Naive thymus-derived CD8-positive, alpha-beta T cell (primary cell): ENCODE measurements at regions not wholly inside any gene's neighbourhood (a gene's known extent, or its start where the extent isn't known, plus 50 kb on each side); places are given as distances from the start of the nearest gene placed in this dataset.

Source experiments
- ATAC-seq, 2 donors: fragments of 150-1000 bp; cut with Tn5 transposase in 1 of 2; sonication (Bioruptor Pico), chemical (Tn5 transposase) in 1 of 2; 1 replicate in 1 of 2; 2 replicates in 1 of 2; pipeline ENCODE4 v1.10.0; 2021; ENCODE audit warnings: mild to moderate bottlenecking in 2 of 2, moderate library complexity in 2 of 2
- POLR2A ChIA-PET: fragments of 350-600 bp; sonication (Branson Sonifier 250); formaldehyde crosslinking; loops from one replicate; lab custom pipeline; 2021; ENCODE audit warnings: antibody characterized with exemption; lab: Charles Lee
- DNase-seq, 10 donors: peaks; one replicate each; pipeline versions ENCODE4 v3.0.0 to v3.0.0-alpha.2; 2020 to 2022
- H3K27ac Mint-ChIP-seq, 10 donors: one replicate each; pipeline ENCODE4 v1.8.0; 2020 to 2022; ENCODE audit warnings: mild to moderate bottlenecking in 10 of 10, mixed read lengths in 10 of 10, moderate library complexity in 4 of 10, inconsistent platforms in 1 of 10
- H3K27me3 Mint-ChIP-seq, 5 donors: one replicate each; pipeline ENCODE4 v1.8.0; 2021 to 2022; ENCODE audit warnings: mixed read lengths in 5 of 5
- H3K36me3 Mint-ChIP-seq, 3 donors: one replicate each; pipeline ENCODE4 v1.8.0; 2020 to 2022; ENCODE audit warnings: mixed read lengths in 3 of 3, mild to moderate bottlenecking in 2 of 3, inconsistent platforms in 1 of 3
- H3K4me1 Mint-ChIP-seq, 4 donors: one replicate each; pipeline ENCODE4 v1.8.0; 2021 to 2022; ENCODE audit warnings: mixed read lengths in 4 of 4
- H3K4me3 Mint-ChIP-seq, 10 donors: one replicate each; pipeline ENCODE4 v1.8.0; 2020 to 2022; ENCODE audit warnings: mild to moderate bottlenecking in 10 of 10, mixed read lengths in 10 of 10, moderate library complexity in 6 of 10, inconsistent platforms in 1 of 10
- H3K9me3 Mint-ChIP-seq, 9 donors: one replicate each; pipeline ENCODE4 v1.8.0; 2020 to 2022; ENCODE audit warnings: mixed read lengths in 9 of 9, mild to moderate bottlenecking in 3 of 9, inconsistent platforms in 1 of 9, moderate library complexity in 1 of 9

GRCh38 chr13:85742355-85742754 lies 56.9 kb downstream of the SLITRK6 start:
- H3K36me3 Mint-ChIP-seq: no peaks in the 10 kb centered on the region
- H3K27ac Mint-ChIP-seq: no peak overlapping the region
- DNase-seq (no peak), ATAC-seq (no peak)
- H3K27me3 Mint-ChIP-seq: no peaks in the 10 kb centered on the region
- no peaks in the 10 kb centered on the region for H3K4me1 Mint-ChIP-seq
- H3K4me3 Mint-ChIP-seq: no peak overlapping the region
- POLR2A ChIA-PET: no interaction called here
- H3K9me3 Mint-ChIP-seq: peaks cover 0 to 7% (median 0%) of the 10 kb centered on the region in 9 donors

- no peaks in the 10 kb centered on the region for H3K27me3 Mint-ChIP-seq
- DNase-seq: no peak
- H3K9me3 Mint-ChIP-seq: peaks cover 0 to 15% (median 2%) of the 10 kb centered on the region in 9 donors
- POLR2A ChIA-PET: no interaction called here
- H3K4me1 Mint-ChIP-seq: no peaks in the 10 kb centered on the region
- no peak overlapping the region for H3K4me3 Mint-ChIP-seq
- no peaks in the 10 kb centered on the region for H3K36me3 Mint-ChIP-seq
- ATAC-seq: no peak
- H3K27ac Mint-ChIP-seq: no peak overlapping the region
Measured at GRCh38 chr13:85741017-85741416, 58.2 kb downstream of the SLITRK6 start.

- Mint-ChIP-seq H3K4me3 (no peak overlapping the region), H3K27me3 (no peaks in the 10 kb centered on the region), H3K4me1 (no peaks in the 10 kb centered on the region), H3K9me3 (peaks cover 0 to 12% (median 2%) of the 10 kb centered on the region in 9 donors), H3K27ac (no peak overlapping the region), H3K36me3 (no peaks in the 10 kb centered on the region)
- POLR2A ChIA-PET: no interaction called here
- ATAC-seq (no peak), DNase-seq (no peak)
Measured at GRCh38 chr13:85738696-85739320, 60.4 kb downstream of the SLITRK6 start.

GRCh38 chr13:85737952-85738351 lies 61.3 kb downstream of the SLITRK6 start:
- no peaks in the 10 kb centered on the region for H3K27me3 Mint-ChIP-seq
- POLR2A ChIA-PET: no interaction called here
- H3K27ac Mint-ChIP-seq: no peak overlapping the region
- H3K36me3 Mint-ChIP-seq: no peaks in the 10 kb centered on the region
- H3K4me3 Mint-ChIP-seq: no peak overlapping the region
- peaks cover 0 to 10% (median 2%) of the 10 kb centered on the region in 9 donors for H3K9me3 Mint-ChIP-seq
- DNase-seq (no peak), ATAC-seq (no peak)
- no peaks in the 10 kb centered on the region for H3K4me1 Mint-ChIP-seq

- Mint-ChIP-seq H3K4me3 (no peak overlapping the region), H3K27ac (no peak overlapping the region)
- POLR2A ChIA-PET: no interaction called here
Measured at GRCh38 chr13:85729296-85729695, 69.9 kb downstream of the SLITRK6 start.

GRCh38 chr13:85728811-85729210 lies 70.4 kb downstream of the SLITRK6 start:
- peaks cover 0 to 3% (median 0%) of the 10 kb centered on the region in 9 donors for H3K9me3 Mint-ChIP-seq
- POLR2A ChIA-PET: no interaction called here
- ATAC-seq (no peak), DNase-seq (no peak)
- H3K4me3 Mint-ChIP-seq: no peak overlapping the region
- no peaks in the 10 kb centered on the region for H3K4me1 Mint-ChIP-seq
- H3K27ac Mint-ChIP-seq: no peak overlapping the region
- H3K27me3 Mint-ChIP-seq: no peaks in the 10 kb centered on the region
- H3K36me3 Mint-ChIP-seq: no peaks in the 10 kb centered on the region

More at GRCh38 chr13:85729296-85729695, 69.9 kb downstream of the SLITRK6 start:
- DNase-seq (no peak), ATAC-seq (no peak)
- Mint-ChIP-seq H3K36me3 (no peaks in the 10 kb centered on the region), H3K9me3 (peaks cover 0 to 3% (median 0%) of the 10 kb centered on the region in 9 donors), H3K4me1 (no peaks in the 10 kb centered on the region), H3K27me3 (no peaks in the 10 kb centered on the region)

GRCh38 chr13:85725433-85725832 lies 73.8 kb downstream of the SLITRK6 start:
- ATAC-seq: no peak
- Mint-ChIP-seq H3K27me3 (no peaks in the 10 kb centered on the region), H3K27ac (peak overlapping the region in 1 of 10 donors; percentile 41), H3K4me1 (no peaks in the 10 kb centered on the region), H3K4me3 (no peak overlapping the region), H3K36me3 (no peaks in the 10 kb centered on the region), H3K9me3 (peaks cover 0 to 7% (median 0%) of the 10 kb centered on the region in 9 donors)
- no peak for DNase-seq
- POLR2A ChIA-PET: no interaction called here

GRCh38 chr13:85724546-85725432 lies 74.4 kb downstream of the SLITRK6 start:
- Mint-ChIP-seq H3K27me3 (no peaks in the 10 kb centered on the region), H3K9me3 (peaks cover 0 to 7% (median 0%) of the 10 kb centered on the region in 9 donors), H3K36me3 (no peaks in the 10 kb centered on the region), H3K4me3 (no peak overlapping the region), H3K27ac (no peak overlapping the region), H3K4me1 (no peaks in the 10 kb centered on the region)
- POLR2A ChIA-PET: no interaction called here
- DNase-seq (no peak), ATAC-seq (no peak)

GRCh38 chr13:85719749-85720148 lies 79.5 kb downstream of the SLITRK6 start:
- Mint-ChIP-seq H3K9me3 (peaks cover 0 to 4% (median 0%) of the 10 kb centered on the region in 9 donors), H3K36me3 (no peaks in the 10 kb centered on the region), H3K4me1 (no peaks in the 10 kb centered on the region), H3K4me3 (no peak overlapping the region), H3K27me3 (no peaks in the 10 kb centered on the region), H3K27ac (no peak overlapping the region)
- ATAC-seq (no peak), DNase-seq (no peak)
- POLR2A ChIA-PET: no interaction called here

- no peaks in the 10 kb centered on the region for H3K4me1 Mint-ChIP-seq
- H3K27ac Mint-ChIP-seq: no peak overlapping the region
- DNase-seq (no peak), ATAC-seq (no peak)
- no peak overlapping the region for H3K4me3 Mint-ChIP-seq
- peaks cover 0 to 4% (median 0%) of the 10 kb centered on the region in 9 donors for H3K9me3 Mint-ChIP-seq
- no peaks in the 10 kb centered on the region for H3K27me3 Mint-ChIP-seq
- POLR2A ChIA-PET: no interaction called here
- no peaks in the 10 kb centered on the region for H3K36me3 Mint-ChIP-seq
Measured at GRCh38 chr13:85717921-85718320, 81.3 kb downstream of the SLITRK6 start.

GRCh38 chr13:85710545-85710944 lies 88.7 kb downstream of the SLITRK6 start:
- Mint-ChIP-seq H3K27me3 (no peaks in the 10 kb centered on the region), H3K27ac (no peak overlapping the region), H3K9me3 (peaks cover 0 to 8% (median 0%) of the 10 kb centered on the region in 9 donors), H3K36me3 (no peaks in the 10 kb centered on the region), H3K4me1 (peaks cover 0 to 2% (median 0%) of the 10 kb centered on the region in 4 donors), H3K4me3 (no peak overlapping the region)
- DNase-seq (no peak), ATAC-seq (no peak)
- POLR2A ChIA-PET: no interaction called here

- H3K9me3 Mint-ChIP-seq: peaks cover 0 to 8% (median 0%) of the 10 kb centered on the region in 9 donors
- no peaks in the 10 kb centered on the region for H3K36me3 Mint-ChIP-seq
- DNase-seq (no peak), ATAC-seq (no peak)
- peaks cover 0 to 2% (median 0%) of the 10 kb centered on the region in 4 donors for H3K4me1 Mint-ChIP-seq
- POLR2A ChIA-PET: no interaction called here
- no peak overlapping the region for H3K27ac Mint-ChIP-seq
- no peak overlapping the region for H3K4me3 Mint-ChIP-seq
- no peaks in the 10 kb centered on the region for H3K27me3 Mint-ChIP-seq
Measured at GRCh38 chr13:85709721-85710120, 89.5 kb downstream of the SLITRK6 start.

- no peak overlapping the region for H3K27ac Mint-ChIP-seq
- no peak overlapping the region for H3K4me3 Mint-ChIP-seq
- peaks cover 0 to 2% (median 0%) of the 10 kb centered on the region in 4 donors for H3K4me1 Mint-ChIP-seq
- DNase-seq: no peak
- POLR2A ChIA-PET: no interaction called here
- no peaks in the 10 kb centered on the region for H3K27me3 Mint-ChIP-seq
- no peak for ATAC-seq
- peaks cover 0 to 8% (median 0%) of the 10 kb centered on the region in 9 donors for H3K9me3 Mint-ChIP-seq
- H3K36me3 Mint-ChIP-seq: no peaks in the 10 kb centered on the region
Measured at GRCh38 chr13:85709072-85709471, 90.1 kb downstream of the SLITRK6 start.
